SK-N-MC (cell line): ENCODE measurements at regions not wholly inside any gene's neighbourhood (a gene's known extent, or its start where the extent isn't known, plus 50 kb on each side); places are given as distances from the start of the nearest gene placed in this dataset.

Experiments used
- EZH2 ChIP-seq: fragments of 200-600 bp; sonication (generic); IDR thresholded peaks from one replicate; pipeline ENCODE4 v1.6.1; 2017; ENCODE audit warnings: antibody characterized with exemption
- FOXP2 ChIP-seq: optimal IDR thresholded peaks from 2 replicates; pipeline ENCODE3; 2011; ENCODE audit warnings: mild to moderate bottlenecking, moderate library complexity; ENCODE audit not compliant: insufficient read depth; ENCODE audit errors: extremely low read length, control extremely low read depth
- POLR2AphosphoS5 ChIP-seq: IDR thresholded peaks from 2 replicates; pipeline ENCODE4 v1.6.1; 2012; ENCODE audit warnings: mild to moderate bottlenecking, low read depth, low read length, borderline replicate concordance

- TF ChIP-seq POLR2AphosphoS5 (no peak), EZH2 (no peak), FOXP2 (no peak)
These were observed 239.0 kb upstream of the RAB6C start for GRCh38 chr2:129740504-129740903.
